Thyroid gland (tissue), 4 donors: ENCODE measurements at regions not wholly inside any gene's neighbourhood (a gene's known extent, or its start where the extent isn't known, plus 50 kb on each side); places are given as distances from the start of the nearest gene placed in this dataset.

Source experiments
- POLR2A ChIP-seq, 2 donors: fragments of 450-650 bp; IDR thresholded peaks; one replicate each; pipeline ENCODE4 v1.6.1; 2017; ENCODE audit warnings: antibody characterized with exemption in 2 of 2, mild to moderate bottlenecking in 2 of 2, moderate library complexity in 1 of 2
- TF ChIP-seq, protein P1 (sequence below), 6 experiments: fragments of 200-600 bp in 3 of 6; fragments of 450-650 bp in 3 of 6; sonication (generic) in 3 of 6; IDR thresholded peaks; one replicate each; pipeline ENCODE4 v1.5.1; 2016 to 2019; ENCODE audit warnings: antibody characterized with exemption in 6 of 6, mild to moderate bottlenecking in 2 of 6, inconsistent platforms in 1 of 6, moderate library complexity in 1 of 6

- no peak for TF ChIP-seq POLR2A (IDR thresholded peaks at IDR 0.05)
- TF ChIP-seq, protein P1, sequence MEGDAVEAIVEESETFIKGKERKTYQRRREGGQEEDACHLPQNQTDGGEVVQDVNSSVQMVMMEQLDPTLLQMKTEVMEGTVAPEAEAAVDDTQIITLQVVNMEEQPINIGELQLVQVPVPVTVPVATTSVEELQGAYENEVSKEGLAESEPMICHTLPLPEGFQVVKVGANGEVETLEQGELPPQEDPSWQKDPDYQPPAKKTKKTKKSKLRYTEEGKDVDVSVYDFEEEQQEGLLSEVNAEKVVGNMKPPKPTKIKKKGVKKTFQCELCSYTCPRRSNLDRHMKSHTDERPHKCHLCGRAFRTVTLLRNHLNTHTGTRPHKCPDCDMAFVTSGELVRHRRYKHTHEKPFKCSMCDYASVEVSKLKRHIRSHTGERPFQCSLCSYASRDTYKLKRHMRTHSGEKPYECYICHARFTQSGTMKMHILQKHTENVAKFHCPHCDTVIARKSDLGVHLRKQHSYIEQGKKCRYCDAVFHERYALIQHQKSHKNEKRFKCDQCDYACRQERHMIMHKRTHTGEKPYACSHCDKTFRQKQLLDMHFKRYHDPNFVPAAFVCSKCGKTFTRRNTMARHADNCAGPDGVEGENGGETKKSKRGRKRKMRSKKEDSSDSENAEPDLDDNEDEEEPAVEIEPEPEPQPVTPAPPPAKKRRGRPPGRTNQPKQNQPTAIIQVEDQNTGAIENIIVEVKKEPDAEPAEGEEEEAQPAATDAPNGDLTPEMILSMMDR (IDR thresholded peaks at IDR 0.05) = no peak
Measured at GRCh38 chr18:51480407-51481261, 283.2 kb upstream of the MEX3C start.
